Fibroblast of gingiva (primary cell): ENCODE measurements at regions not wholly inside any gene's neighbourhood (a gene's known extent, or its start where the extent isn't known, plus 50 kb on each side); places are given as distances from the start of the nearest gene placed in this dataset.
"Not testable (repeated sequence)": the region's sequence is repeated elsewhere in the genome, so short reads cannot be mapped to it uniquely, and the experiment has no call there.

Source experiments
- DNase-seq: peaks from one replicate; pipeline ENCODE4 v3.0.0-alpha.2; 2011; ENCODE audit warnings: low read depth

GRCh38 chr14:21822109-21822508 lies 148.5 kb upstream of the OR4E1 start:
- DNase-seq, result no peak

- DNase-seq, result no peak
These were observed 147.0 kb upstream of the OR4E1 start for GRCh38 chr14:21820631-21821030.

GRCh38 chr14:21819891-21820290 lies 146.3 kb upstream of the OR4E1 start:
- DNase-seq, result not testable (repeated sequence)

DNA sequence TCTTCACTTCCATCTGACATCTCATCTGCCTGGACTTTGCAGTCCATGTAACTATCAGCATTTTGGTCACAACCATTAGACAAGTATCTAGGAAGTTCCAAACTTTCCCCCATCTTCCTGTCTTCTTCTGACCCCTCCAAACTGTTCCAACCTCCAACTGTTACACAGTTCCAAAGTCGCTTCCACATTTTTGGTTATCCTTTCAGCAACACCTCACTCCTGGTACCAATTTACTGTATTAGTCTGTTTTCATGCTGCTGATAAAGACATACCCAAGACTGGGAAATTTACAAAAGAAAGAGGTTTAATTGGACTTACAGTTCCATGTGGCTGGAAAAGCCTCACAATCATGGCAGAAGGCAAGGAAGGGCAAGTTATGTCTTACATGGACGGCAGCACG lies 143.4 kb upstream of the OR4E1 start:
- DNase-seq, result not testable (repeated sequence)

GRCh38 chr14:21807975-21808374 lies 134.4 kb upstream of the OR4E1 start:
- DNase-seq, result no peak

DNA sequence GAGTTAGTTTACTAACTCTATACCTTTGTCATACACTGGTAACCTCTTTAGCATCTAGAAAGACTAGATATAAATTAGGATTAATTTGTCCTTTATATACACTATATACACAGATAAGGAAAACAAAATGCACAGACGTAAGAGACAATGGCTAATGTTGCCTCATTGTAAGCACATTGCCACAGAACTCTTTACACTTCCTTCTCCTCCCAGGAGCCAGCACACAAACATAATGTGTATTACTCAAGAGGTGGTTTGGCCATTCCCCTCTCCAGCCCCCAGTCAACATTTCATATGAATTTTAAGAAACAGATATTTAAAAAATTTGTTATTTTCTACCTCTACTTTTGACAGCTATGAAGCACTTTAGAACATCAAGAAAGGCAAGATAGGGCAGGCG lies 131.4 kb upstream of the OR4E1 start:
- DNase-seq, result no peak

DNA sequence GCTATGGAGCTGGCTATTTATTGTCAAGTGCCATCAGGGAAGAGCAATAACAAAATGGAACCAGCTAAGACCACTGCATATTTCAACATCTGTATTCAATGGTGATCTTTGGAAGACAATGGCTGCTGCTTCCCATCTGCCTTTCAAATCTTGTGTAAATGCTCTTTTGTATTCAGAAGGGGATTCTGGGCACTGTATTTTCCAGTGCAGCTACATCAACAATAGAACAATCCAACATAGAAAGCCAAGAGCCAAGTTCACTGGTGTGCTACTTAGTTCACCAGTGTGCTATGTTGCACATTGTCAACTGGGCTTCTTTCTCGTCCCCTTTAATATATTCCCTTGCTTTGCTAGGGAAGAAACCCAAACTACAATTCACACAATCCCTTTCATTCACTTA lies 128.8 kb upstream of the OR4E1 start:
- no peak for DNase-seq

DNA sequence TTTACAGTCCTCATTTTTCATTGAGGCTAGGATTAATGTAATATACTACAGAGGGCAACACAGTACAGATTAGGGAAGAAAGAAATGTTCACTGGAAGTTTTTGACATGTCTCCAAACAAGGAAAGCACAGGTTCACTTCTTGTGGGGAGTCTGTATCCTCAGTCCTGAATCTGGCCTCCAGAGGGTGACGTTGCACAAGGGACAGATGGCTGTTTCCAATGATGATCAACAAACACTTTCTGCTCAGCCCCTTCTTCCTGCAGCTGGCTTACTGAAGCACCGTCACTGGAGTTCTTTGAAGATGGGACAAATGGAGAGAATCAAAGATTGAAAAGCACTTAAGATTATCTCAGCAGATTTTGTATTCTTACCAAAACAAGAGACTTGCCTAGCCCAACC lies 123.3 kb upstream of the OR4E1 start:
- DNase-seq, result no peak

GRCh38 chr14:21795456-21795855 lies 121.8 kb upstream of the OR4E1 start:
- no peak for DNase-seq

- no peak for DNase-seq
These were observed 118.1 kb upstream of the OR4E1 start for GRCh38 chr14:21791749-21792148.

GRCh38 chr14:21788687-21789086 lies 115.1 kb upstream of the OR4E1 start:
- not testable (repeated sequence) for DNase-seq

DNA sequence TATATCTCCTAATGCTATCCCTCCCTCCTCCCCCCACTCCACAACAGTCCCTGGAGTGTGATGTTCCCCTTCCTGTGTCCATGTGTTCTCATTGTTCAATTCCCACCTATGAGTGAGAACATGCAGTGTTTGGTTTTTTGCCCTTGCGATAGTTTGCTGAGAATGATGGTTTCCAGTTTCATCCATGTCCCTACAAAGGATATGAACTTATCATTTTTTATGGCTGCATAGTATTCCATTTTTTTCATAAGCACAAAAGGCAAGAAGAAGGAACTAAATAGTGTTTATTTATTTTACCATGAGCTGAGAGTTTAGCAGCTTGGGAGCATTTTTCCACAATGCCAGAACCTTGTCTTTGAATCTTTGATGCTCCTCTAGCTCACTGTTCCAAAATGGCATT lies 113.6 kb upstream of the OR4E1 start:
- not testable (repeated sequence) for DNase-seq

DNA sequence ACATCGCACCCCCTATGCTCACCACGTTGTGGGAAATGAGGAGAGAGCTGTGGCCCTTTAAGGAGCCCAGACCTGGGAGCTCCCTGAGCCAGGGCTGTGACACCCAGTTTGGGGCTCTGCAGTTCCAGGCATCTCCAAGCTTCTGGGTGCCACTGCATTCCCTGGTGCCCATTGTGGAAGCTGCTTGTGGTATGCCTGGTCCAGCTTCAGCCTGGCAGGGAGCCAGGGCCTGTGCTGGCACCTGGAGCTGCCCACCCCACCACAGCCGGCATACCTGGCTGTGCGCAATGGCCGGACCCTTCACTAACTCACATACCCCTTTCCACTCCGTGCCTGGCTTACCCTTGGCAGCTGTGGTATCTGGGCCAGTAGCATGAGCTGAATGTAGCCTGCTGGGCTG lies 107.9 kb upstream of the OR4E1 start:
- DNase-seq, result no peak

DNA sequence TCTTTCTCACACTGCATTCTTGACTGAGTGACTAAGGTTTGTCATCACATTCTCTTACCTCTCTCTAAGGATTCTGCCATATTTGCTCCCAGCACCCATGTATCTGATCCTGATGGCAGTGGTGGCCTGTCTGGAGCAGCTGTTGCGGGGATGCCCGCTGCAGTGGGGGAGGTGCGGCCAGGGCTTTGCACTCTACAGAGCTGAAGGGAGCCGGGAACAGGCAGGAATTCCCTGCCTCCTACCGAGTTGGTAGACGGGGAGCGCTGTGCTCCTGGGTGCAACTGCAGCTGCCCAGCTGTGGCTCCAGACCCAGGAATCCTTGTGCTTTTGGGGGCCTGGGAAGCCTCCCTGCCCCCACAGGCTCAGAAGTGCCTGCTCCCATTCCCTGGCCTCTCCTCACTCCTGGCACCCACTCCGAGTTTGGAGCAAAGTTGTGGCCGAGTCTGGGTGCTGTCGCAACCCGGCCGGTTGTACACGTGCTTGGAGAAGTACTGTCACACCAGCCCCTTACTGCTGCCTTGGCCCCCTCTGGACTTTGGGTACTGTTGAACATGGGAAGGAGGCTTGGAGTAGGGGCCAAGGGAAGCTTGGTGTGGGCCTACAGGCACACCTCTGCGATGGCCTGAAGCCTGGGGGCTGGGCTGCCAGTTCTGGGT lies 106.9 kb upstream of the OR4E1 start:
- no peak for DNase-seq

DNA sequence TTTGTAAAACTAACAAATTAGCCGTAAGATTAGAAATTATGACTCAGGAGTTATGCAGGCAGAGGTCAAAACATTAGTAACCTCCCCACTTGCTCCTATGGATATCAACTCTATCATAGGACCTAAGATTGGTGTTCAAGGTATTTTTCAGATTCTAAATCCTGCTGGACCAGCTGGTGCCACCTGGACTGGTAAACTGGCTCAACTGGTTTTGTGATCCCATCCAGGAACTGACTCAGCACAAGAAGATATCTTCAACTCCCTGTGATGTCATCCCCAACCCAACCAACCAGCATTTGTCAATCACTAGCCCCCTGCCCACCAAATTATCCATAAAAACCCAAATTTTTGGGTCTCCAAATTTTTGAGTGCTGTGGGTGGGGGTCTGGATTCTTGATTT lies 98.1 kb upstream of the OR4E1 start:
- no peak for DNase-seq

GRCh38 chr14:21768875-21769257 lies 95.2 kb upstream of the OR4E1 start:
- no peak for DNase-seq

DNA sequence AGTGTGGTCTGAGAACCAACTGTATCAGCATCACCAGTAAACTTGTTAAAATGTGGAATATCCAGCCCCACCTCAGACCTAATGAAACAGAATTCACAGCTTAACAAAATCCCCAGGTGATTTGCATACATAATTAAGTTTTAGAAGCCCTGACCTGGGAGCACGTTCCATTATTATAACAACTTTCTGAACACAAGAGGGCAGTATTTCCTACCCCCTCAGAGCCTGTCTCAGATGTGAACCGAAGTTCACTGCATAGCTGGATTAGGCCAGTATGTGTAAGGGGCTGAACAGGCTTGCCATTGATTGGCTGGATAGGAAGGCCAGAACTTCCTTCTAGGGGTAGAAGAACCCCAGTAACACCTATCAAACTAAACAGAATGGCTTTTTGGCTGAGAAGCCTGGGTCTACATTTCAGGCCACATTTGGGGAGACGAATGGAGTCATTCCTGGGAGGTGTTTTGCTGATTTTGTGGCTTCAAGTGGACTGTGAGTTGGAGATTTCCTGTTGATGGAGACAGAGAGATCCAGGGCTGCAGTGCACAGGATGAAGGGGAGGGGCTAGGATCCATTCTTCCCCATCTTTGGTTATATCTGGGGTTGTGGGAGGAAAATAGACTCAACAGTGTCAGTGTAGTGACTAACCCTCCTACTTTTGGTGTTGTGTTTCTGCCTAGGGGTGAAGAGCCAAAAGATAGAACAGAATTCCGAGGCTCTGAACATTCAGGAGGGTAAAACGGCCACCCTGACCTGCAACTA lies 94.7 kb upstream of the OR4E1 start:
- no peak for DNase-seq

DNA sequence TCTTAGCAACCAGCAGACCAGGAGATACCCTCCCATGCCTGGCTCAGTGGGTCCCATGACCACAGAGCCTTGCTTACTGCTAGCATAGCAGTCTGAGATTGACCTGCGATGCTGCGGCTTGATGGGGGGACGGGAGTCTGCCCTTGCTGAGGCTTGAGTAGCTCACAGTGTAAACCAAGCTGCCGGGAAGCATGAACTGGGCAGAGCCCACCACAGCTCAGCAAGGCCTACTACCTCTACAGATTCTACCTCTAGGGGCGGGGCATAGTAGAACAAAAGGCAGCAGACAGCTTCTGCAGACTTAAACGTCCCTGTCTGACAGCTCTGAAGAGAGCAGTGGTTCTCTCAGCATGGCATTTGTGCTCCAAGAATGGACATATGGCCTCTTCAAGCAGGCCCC lies 86.7 kb upstream of the OR4E1 start:
- not testable (repeated sequence) for DNase-seq

DNA sequence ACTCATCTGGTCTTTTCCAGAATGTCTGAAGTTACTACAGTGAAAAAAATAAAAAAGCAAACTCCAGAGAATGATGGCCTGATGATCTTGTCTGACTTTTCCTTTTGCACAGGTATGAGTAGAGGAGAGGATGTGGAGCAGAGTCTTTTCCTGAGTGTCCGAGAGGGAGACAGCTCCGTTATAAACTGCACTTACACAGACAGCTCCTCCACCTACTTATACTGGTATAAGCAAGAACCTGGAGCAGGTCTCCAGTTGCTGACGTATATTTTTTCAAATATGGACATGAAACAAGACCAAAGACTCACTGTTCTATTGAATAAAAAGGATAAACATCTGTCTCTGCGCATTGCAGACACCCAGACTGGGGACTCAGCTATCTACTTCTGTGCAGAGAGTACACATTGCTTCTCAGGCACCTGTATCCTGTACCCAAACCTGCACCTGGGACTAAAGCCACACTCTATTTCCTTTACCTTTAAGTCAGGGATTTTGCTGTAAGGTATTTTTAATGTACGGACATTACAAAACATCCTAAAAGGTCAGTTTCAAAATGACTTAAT lies 75.8 kb upstream of the OR4E1 start:
- DNase-seq, result no peak

GRCh38 chr14:21748869-21749303 lies 75.3 kb upstream of the OR4E1 start:
- no peak for DNase-seq

- no peak for DNase-seq
These were observed 62.2 kb upstream of the OR4E1 start for GRCh38 chr14:21735639-21736307.

GRCh38 chr14:21735200-21735599 lies 61.6 kb upstream of the OR4E1 start:
- DNase-seq, result no peak
